Suprapubic skin (tissue), 3 donors: ENCODE measurements at regions not wholly inside any gene's neighbourhood (a gene's known extent, or its start where the extent isn't known, plus 50 kb on each side); places are given as distances from the start of the nearest gene placed in this dataset.

Source experiments
- CTCF ChIP-seq, 2 donors: fragments of 200-600 bp in 1 of 2; fragments of 450-650 bp in 1 of 2; sonication (generic) in 1 of 2; IDR thresholded peaks; one replicate each; pipeline ENCODE4 v1.5.1; 2016 to 2019; ENCODE audit warnings: antibody characterized with exemption in 2 of 2, mild to moderate bottlenecking in 1 of 2, moderate library complexity in 1 of 2
- EP300 ChIP-seq: sonication (generic); formaldehyde crosslinking; IDR thresholded peaks from one replicate; pipeline ENCODE4 v1.6.1; 2017; ENCODE audit warnings: antibody characterized with exemption
- POLR2A ChIP-seq, 2 donors: fragments of 450-650 bp; IDR thresholded peaks; one replicate each; pipeline ENCODE4 v1.6.1; 2017; ENCODE audit warnings: antibody characterized with exemption in 2 of 2, mild to moderate bottlenecking in 2 of 2, moderate library complexity in 2 of 2

GRCh38 chr3:34001990-34002389 lies 203.6 kb downstream of the PDCD6IP start:
- no peak for TF ChIP-seq CTCF (IDR thresholded peaks at IDR 0.05)
- TF ChIP-seq EP300: no peak
- TF ChIP-seq POLR2A (IDR thresholded peaks at IDR 0.05): no peak
